ENCODE measurements at regions not wholly inside any gene's neighbourhood (a gene's known extent, or its start where the extent isn't known, plus 50 kb on each side); places are given as distances from the start of the nearest gene placed in this dataset.

DNA sequence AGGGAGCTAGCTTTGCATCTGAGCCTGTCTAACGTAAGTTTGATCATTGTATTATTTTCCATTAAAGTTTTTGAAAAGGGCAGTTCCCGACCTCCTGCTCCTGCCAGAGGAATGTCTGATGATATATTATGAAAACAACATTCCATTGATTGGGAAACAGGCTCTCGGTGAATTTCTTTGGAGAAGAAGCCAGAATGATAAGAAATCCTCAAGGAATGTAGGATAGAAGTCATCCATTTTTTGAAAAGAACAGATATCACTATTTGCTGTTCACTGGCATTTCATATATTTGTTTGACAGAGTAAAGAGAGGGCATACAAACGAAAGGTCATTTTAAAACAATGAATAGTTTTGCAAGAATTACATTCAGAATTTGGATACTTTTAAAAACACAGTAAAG lies 781.0 kb upstream of the HTR2C start:
- TF ChIP-seq, protein P1, sequence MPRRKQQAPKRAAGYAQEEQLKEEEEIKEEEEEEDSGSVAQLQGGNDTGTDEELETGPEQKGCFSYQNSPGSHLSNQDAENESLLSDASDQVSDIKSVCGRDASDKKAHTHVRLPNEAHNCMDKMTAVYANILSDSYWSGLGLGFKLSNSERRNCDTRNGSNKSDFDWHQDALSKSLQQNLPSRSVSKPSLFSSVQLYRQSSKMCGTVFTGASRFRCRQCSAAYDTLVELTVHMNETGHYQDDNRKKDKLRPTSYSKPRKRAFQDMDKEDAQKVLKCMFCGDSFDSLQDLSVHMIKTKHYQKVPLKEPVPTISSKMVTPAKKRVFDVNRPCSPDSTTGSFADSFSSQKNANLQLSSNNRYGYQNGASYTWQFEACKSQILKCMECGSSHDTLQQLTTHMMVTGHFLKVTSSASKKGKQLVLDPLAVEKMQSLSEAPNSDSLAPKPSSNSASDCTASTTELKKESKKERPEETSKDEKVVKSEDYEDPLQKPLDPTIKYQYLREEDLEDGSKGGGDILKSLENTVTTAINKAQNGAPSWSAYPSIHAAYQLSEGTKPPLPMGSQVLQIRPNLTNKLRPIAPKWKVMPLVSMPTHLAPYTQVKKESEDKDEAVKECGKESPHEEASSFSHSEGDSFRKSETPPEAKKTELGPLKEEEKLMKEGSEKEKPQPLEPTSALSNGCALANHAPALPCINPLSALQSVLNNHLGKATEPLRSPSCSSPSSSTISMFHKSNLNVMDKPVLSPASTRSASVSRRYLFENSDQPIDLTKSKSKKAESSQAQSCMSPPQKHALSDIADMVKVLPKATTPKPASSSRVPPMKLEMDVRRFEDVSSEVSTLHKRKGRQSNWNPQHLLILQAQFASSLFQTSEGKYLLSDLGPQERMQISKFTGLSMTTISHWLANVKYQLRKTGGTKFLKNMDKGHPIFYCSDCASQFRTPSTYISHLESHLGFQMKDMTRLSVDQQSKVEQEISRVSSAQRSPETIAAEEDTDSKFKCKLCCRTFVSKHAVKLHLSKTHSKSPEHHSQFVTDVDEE (CRISPR knock-in tag; IDR thresholded peaks at IDR 0.05): no peak
- no peak for TF ChIP-seq ZNF70 (CRISPR knock-in tag; IDR thresholded peaks at IDR 0.05)
- TF ChIP-seq, protein P2, sequence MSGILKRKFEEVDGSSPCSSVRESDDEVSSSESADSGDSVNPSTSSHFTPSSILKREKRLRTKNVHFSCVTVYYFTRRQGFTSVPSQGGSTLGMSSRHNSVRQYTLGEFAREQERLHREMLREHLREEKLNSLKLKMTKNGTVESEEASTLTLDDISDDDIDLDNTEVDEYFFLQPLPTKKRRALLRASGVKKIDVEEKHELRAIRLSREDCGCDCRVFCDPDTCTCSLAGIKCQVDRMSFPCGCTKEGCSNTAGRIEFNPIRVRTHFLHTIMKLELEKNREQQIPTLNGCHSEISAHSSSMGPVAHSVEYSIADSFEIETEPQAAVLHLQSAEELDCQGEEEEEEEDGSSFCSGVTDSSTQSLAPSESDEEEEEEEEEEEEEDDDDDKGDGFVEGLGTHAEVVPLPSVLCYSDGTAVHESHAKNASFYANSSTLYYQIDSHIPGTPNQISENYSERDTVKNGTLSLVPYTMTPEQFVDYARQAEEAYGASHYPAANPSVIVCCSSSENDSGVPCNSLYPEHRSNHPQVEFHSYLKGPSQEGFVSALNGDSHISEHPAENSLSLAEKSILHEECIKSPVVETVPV (CRISPR knock-in tag; IDR thresholded peaks at IDR 0.05): no peak
- no peak for TF ChIP-seq ZFP30 (CRISPR knock-in tag; IDR thresholded peaks at IDR 0.05)
- peak; percentile 63 for TF ChIP-seq ISL1 (CRISPR knock-in tag; IDR thresholded peaks at IDR 0.05)
- ATAC-seq: no peak

DNA sequence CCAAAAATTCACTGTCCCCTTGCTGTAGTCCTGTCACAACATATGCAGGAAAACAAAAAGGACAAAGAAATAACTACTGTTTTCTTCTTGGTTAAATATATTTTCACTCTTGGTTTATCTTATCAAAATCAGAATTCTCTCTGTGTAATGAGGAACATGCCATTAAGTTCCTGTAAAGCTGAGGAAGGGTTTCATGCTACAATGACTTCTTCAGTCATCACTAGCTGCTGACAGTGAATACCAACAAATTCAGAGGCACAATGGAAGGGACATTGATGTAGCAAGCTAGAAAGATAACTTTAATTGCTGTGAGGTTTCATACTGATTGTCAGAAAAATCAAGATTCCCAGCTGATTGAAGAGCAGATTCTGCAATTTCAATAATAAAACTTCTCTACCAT lies 782.9 kb upstream of the HTR2C start:
- ATAC-seq: no peak
- no peak for TF ChIP-seq GLIS3 (CRISPR knock-in tag; IDR thresholded peaks at IDR 0.05)
- TF ChIP-seq, protein P1 (CRISPR knock-in tag; IDR thresholded peaks at IDR 0.05): no peak
- TF ChIP-seq ZFP30 (CRISPR knock-in tag; IDR thresholded peaks at IDR 0.05): no peak
- TF ChIP-seq TOX (CRISPR knock-in tag; IDR thresholded peaks at IDR 0.05; ENCODE audit: borderline replicate concordance): no peak
- no peak for TF ChIP-seq ZNF8 (CRISPR knock-in tag; IDR thresholded peaks at IDR 0.05)

DNA sequence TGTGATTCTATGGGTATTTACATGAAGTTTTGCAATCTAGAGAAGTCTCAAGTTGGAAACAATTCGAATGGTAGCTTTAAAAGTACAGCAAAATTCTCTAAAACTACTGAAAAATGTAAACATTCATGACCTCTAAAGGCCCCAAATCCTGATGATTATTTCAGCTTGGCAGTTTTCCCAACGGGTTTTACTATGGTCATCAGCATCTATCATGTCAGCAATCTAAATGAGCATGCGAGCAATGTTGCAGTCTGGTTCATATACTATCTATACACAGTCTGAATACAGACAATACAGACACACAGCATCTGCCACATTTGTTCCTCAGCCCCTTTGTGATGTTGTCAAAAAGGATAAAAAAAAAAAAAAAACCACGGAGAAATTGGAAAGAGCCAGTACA lies 790.3 kb upstream of the HTR2C start:
- no peak for ATAC-seq
- no peak for TF ChIP-seq GLIS3 (CRISPR knock-in tag; IDR thresholded peaks at IDR 0.05)
- TF ChIP-seq OSR1 (CRISPR knock-in tag; IDR thresholded peaks at IDR 0.05): no peak
- TF ChIP-seq, protein P3, sequence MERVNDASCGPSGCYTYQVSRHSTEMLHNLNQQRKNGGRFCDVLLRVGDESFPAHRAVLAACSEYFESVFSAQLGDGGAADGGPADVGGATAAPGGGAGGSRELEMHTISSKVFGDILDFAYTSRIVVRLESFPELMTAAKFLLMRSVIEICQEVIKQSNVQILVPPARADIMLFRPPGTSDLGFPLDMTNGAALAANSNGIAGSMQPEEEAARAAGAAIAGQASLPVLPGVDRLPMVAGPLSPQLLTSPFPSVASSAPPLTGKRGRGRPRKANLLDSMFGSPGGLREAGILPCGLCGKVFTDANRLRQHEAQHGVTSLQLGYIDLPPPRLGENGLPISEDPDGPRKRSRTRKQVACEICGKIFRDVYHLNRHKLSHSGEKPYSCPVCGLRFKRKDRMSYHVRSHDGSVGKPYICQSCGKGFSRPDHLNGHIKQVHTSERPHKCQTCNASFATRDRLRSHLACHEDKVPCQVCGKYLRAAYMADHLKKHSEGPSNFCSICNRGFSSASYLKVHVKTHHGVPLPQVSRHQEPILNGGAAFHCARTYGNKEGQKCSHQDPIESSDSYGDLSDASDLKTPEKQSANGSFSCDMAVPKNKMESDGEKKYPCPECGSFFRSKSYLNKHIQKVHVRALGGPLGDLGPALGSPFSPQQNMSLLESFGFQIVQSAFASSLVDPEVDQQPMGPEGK (CRISPR knock-in tag; IDR thresholded peaks at IDR 0.05; ENCODE audit: borderline replicate concordance): no peak
- no peak for TF ChIP-seq ZNF565 (CRISPR knock-in tag; conservative IDR thresholded peaks at IDR 0.05; ENCODE audit: low read depth)
- TF ChIP-seq ZFP3 (CRISPR knock-in tag; IDR thresholded peaks at IDR 0.05): no peak
- TF ChIP-seq ARNTL (CRISPR knock-in tag; IDR thresholded peaks at IDR 0.05; ENCODE audit: borderline replicate concordance, low read depth): no peak
- no peak for TF ChIP-seq ZC3H10 (CRISPR knock-in tag; IDR thresholded peaks at IDR 0.05)
- TF ChIP-seq, protein P4, sequence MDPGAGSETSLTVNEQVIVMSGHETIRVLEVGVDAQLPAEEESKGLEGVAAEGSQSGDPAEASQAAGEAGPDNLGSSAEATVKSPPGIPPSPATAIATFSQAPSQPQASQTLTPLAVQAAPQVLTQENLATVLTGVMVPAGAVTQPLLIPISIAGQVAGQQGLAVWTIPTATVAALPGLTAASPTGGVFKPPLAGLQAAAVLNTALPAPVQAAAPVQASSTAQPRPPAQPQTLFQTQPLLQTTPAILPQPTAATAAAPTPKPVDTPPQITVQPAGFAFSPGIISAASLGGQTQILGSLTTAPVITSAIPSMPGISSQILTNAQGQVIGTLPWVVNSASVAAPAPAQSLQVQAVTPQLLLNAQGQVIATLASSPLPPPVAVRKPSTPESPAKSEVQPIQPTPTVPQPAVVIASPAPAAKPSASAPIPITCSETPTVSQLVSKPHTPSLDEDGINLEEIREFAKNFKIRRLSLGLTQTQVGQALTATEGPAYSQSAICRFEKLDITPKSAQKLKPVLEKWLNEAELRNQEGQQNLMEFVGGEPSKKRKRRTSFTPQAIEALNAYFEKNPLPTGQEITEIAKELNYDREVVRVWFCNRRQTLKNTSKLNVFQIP (CRISPR knock-in tag; IDR thresholded peaks at IDR 0.05; ENCODE audit: borderline replicate concordance, low read depth): no peak
- TF ChIP-seq SNAI2 (CRISPR knock-in tag; IDR thresholded peaks at IDR 0.05): no peak
- no peak for TF ChIP-seq BACH2 (CRISPR knock-in tag; IDR thresholded peaks at IDR 0.05; ENCODE audit: borderline replicate concordance)
- TF ChIP-seq, protein P5, sequence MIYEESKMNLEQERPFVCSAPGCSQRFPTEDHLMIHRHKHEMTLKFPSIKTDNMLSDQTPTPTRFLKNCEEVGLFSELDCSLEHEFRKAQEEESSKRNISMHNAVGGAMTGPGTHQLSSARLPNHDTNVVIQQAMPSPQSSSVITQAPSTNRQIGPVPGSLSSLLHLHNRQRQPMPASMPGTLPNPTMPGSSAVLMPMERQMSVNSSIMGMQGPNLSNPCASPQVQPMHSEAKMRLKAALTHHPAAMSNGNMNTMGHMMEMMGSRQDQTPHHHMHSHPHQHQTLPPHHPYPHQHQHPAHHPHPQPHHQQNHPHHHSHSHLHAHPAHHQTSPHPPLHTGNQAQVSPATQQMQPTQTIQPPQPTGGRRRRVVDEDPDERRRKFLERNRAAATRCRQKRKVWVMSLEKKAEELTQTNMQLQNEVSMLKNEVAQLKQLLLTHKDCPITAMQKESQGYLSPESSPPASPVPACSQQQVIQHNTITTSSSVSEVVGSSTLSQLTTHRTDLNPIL (CRISPR knock-in tag; IDR thresholded peaks at IDR 0.05; ENCODE audit: low read depth): no peak
- no peak; the same call in 1 of the 2 replicates for TF ChIP-seq ISL1 (CRISPR knock-in tag; IDR thresholded peaks at IDR 0.05)
- TF ChIP-seq ZNF8 (CRISPR knock-in tag; IDR thresholded peaks at IDR 0.05): no peak
- TF ChIP-seq CSDC2 (CRISPR knock-in tag; IDR thresholded peaks at IDR 0.05): no peak
- no peak for TF ChIP-seq ESRRG (CRISPR knock-in tag; IDR thresholded peaks at IDR 0.05)

All from SK-N-SH treated with all-trans-retinoic acid at 6 μM for 48 hours (cell line).